K562 (cell line): ENCODE measurements at regions not wholly inside any gene's neighbourhood (a gene's known extent, or its start where the extent isn't known, plus 50 kb on each side); places are given as distances from the start of the nearest gene placed in this dataset.

Experiments
- ATAC-seq: fragments of 200-7000 bp; cut with Tn5 transposase; 3 replicates; pipeline ENCODE4 v1.9.1; 2020; ENCODE audit warnings: moderate library complexity
- BruUV-seq: library from RNA; stranded (reverse); fragments of 400-500 nt; replicated peaks from 2 replicates; lab custom pipeline; 2021; lab: Mats Ljungman, UMichigan
- CTCF ChIA-PET: fragments of 300-600 bp; formaldehyde crosslinking; extraction: SDS; loops from one replicate; lab custom pipeline; 2021; ENCODE audit warnings: low intra/inter-chr PET ratio; lab: Yijun Ruan, JAX
- POLR2A ChIA-PET: fragments of 300-600, 350-650 bp; sonication (Branson Sonifier 250); formaldehyde crosslinking; extraction: SDS; loops from one replicate; lab custom pipeline; 2021; ENCODE audit warnings: antibody characterized with exemption, inconsistent platforms; lab: Yijun Ruan, JAX
- DNase-seq, 4 experiments: peaks; one replicate each; pipeline versions ENCODE4 v3.0.0 to v3.0.0-alpha.2; 2011 to 2018; ENCODE audit warnings: low spot score in 3 of 4, mixed read lengths in 3 of 4; ENCODE audit errors: extremely low read depth in 1 of 4
- FAIRE-seq: peaks from 2 replicates; lab custom pipeline; 2011; peaks lifted over from hg19 to GRCh38; lab: Jason Lieb, UNC
- H2AFZ ChIP-seq: 2 replicates; pipeline ENCODE4 v1.6.0; 2011; ENCODE audit warnings: low read depth, low read length, control low read depth, inconsistent platforms
- H3K27ac ChIP-seq: fragments of 200-600 bp; 3 replicates; pipeline ENCODE4 v1.8.0; 2011; ENCODE audit warnings: low read depth, mild to moderate bottlenecking, control low read depth, inconsistent platforms, low read length, moderate library complexity, mixed read lengths; ENCODE audit errors: extremely low read depth
- H3K27me3 ChIP-seq, 2 experiments: fragments of 300-600 bp in 1 of 2; 2 replicates in 1 of 2; 3 replicates in 1 of 2; pipeline versions ENCODE4 v1.6.0 to v1.8.0; 2011; ENCODE audit warnings: inconsistent platforms in 2 of 2, low read length in 2 of 2, mild to moderate bottlenecking in 1 of 2, mixed read lengths in 1 of 2, moderate library complexity in 1 of 2; ENCODE audit not compliant: control insufficient read depth in 2 of 2, insufficient read depth in 2 of 2
- H3K36me3 ChIP-seq: fragments of 300-600 bp; 3 replicates; pipeline ENCODE4 v1.8.0; 2011; ENCODE audit warnings: mild to moderate bottlenecking, low read length, inconsistent platforms; ENCODE audit not compliant: control insufficient read depth, insufficient read depth
- H3K4me1 ChIP-seq, 2 experiments: fragments of 200-600 bp in 1 of 2; replicated peaks in 1 of 2; 2 replicates in 1 of 2; 3 replicates in 1 of 2; pipeline versions ENCODE4 v1.5.1 to v1.8.0; 2011; ENCODE audit warnings: inconsistent platforms in 2 of 2, low read length in 2 of 2, mild to moderate bottlenecking in 1 of 2, mixed read lengths in 1 of 2, moderate library complexity in 1 of 2; ENCODE audit not compliant: control insufficient read depth in 2 of 2, insufficient read depth in 2 of 2
- H3K4me2 ChIP-seq: 2 replicates; pipeline ENCODE4 v1.6.1; 2011; ENCODE audit warnings: low read length, control low read depth, inconsistent platforms, mixed read lengths; ENCODE audit not compliant: insufficient read depth
- H3K4me3 ChIP-seq: fragments of 200-600 bp; sonication (generic), shearing (Covaris generic); 2 replicates; pipeline ENCODE4 v1.5.1; 2016; ENCODE audit warnings: control low read depth, inconsistent platforms
- H3K79me2 ChIP-seq: fragments of 200-600 bp; 3 replicates; pipeline ENCODE4 v1.8.0; 2011; ENCODE audit warnings: low read length, inconsistent platforms; ENCODE audit not compliant: control insufficient read depth, insufficient read depth
- H3K9ac ChIP-seq, 2 experiments: 2 replicates each; pipeline versions ENCODE4 v1.6.0 to v1.6.1; 2011; ENCODE audit warnings: low read depth in 2 of 2, low read length in 2 of 2, control low read depth in 1 of 2, inconsistent platforms in 1 of 2, mild to moderate bottlenecking in 1 of 2, mixed read lengths in 1 of 2; ENCODE audit not compliant: insufficient read depth in 1 of 2
- H3K9me1 ChIP-seq: one replicate; pipeline ENCODE4 v1.6.0; 2011; ENCODE audit warnings: inconsistent platforms, mild to moderate bottlenecking, low read length, moderate library complexity; ENCODE audit not compliant: control insufficient read depth, insufficient read depth
- H3K9me3 ChIP-seq: replicated peaks from 2 replicates; pipeline ENCODE4 v1.5.1; 2011; ENCODE audit warnings: low read depth, low read length, inconsistent platforms; ENCODE audit not compliant: control insufficient read depth, insufficient read depth
- H4K20me1 ChIP-seq: replicated peaks from 2 replicates; pipeline ENCODE4 v1.6.1; 2011; ENCODE audit warnings: low read length, inconsistent platforms, mixed read lengths; ENCODE audit not compliant: control insufficient read depth, insufficient read depth
- ARID3A ChIP-seq: IDR thresholded peaks from 2 replicates; pipeline ENCODE4 v1.6.1; 2012; ENCODE audit warnings: low read depth, low read length, improper control_type of control experiment, borderline replicate concordance
- KAT7 ChIP-seq: sonication (generic); formaldehyde crosslinking; IDR thresholded peaks from 2 replicates; pipeline ENCODE4 v1.8.0; 2022; ENCODE audit warnings: missing genetic modification reagents, mild to moderate bottlenecking, borderline replicate concordance
- NR2F6 ChIP-seq: fragments of 450-650 bp; formaldehyde crosslinking; IDR thresholded peaks from 2 replicates; pipeline ENCODE4 v1.4.0; 2020; ENCODE audit warnings: mild to moderate bottlenecking
- PURB ChIP-seq: sonication (generic); formaldehyde crosslinking; IDR thresholded peaks from 2 replicates; pipeline ENCODE4 v1.9.0; 2021; ENCODE audit warnings: low read depth, mild to moderate bottlenecking, missing genetic modification reagents
- TEAD4 ChIP-seq, 2 experiments: sonication (generic) in 1 of 2; formaldehyde crosslinking in 1 of 2; IDR thresholded peaks; 2 replicates each; pipeline versions ENCODE4 v1.6.1 to v1.8.0; 2012 to 2022; ENCODE audit warnings: borderline replicate concordance in 1 of 2, inconsistent platforms in 1 of 2, low read length in 1 of 2, mild to moderate bottlenecking in 1 of 2, missing genetic modification reagents in 1 of 2
- ZNF551 ChIP-seq: fragments of 250-450 bp; sonication (Bioruptor Pico); IDR thresholded peaks from 2 replicates; pipeline ENCODE4 v1.5.0; 2021; ENCODE audit warnings: mild to moderate bottlenecking, moderate library complexity
- WGBS: fragments of 100-300 bp; shearing (Covaris generic); methylation state at CpG from one replicate; pipeline ENCODE4 v1.1.6; 2016; ENCODE audit warnings: low coverage, mixed read lengths; ENCODE audit not compliant: insufficient coverage; ENCODE audit errors: missing lambda C conversion rate; 5-methylcytosine and 5-hydroxymethylcytosine counted together
- in situ Hi-C: fragments of 300-500 bp; cut with MboI; formaldehyde crosslinking; loops from 4 replicates; pipeline ENCODE4 v1.15.0; 2018; ENCODE audit warnings: inconsistent platforms, mixed read lengths
- intact Hi-C: fragments of 100-400 bp; cut with micrococcal nuclease; formaldehyde crosslinking; loops from 2 replicates; pipeline ENCODE4 v1.14.2; 2022

GRCh38 chr18:73670524-73670923 lies 477.1 kb downstream of the FBXO15 start:
- H3K79me2 ChIP-seq, result no peaks in the 10 kb centered on the region
- intact Hi-C loops, result no loop called here
- H3K9me3 ChIP-seq, result no peaks in the 10 kb centered on the region
- no peaks in the 10 kb centered on the region for H3K27me3 ChIP-seq
- FAIRE-seq (no peak), ATAC-seq (no peak), DNase-seq (no peak)
- H3K36me3 ChIP-seq, result no peaks in the 10 kb centered on the region
- H3K4me1 ChIP-seq, result no peaks in the 10 kb centered on the region
- no peaks in the 10 kb centered on the region for H3K9me1 ChIP-seq
- 2% methylated on average over 5 of the region's 5 CpGs for WGBS
- no peak overlapping the region for H3K4me2 ChIP-seq
- H3K4me3 ChIP-seq, result no peak overlapping the region
- BruUV-seq, result no TSS peak
- ChIA-PET POLR2A (no interaction called here), CTCF (no interaction called here)
- H3K27ac ChIP-seq, result no peak overlapping the region
- no peak overlapping the region for H3K9ac ChIP-seq
- no peak overlapping the region for H2AFZ ChIP-seq
- in situ Hi-C loops, result no loop called here
- H4K20me1 ChIP-seq, result no peaks in the 10 kb centered on the region
- TF ChIP-seq KAT7, result no peak
- TF ChIP-seq TEAD4 (IDR thresholded peaks at IDR 0.05; ENCODE audit: low read length), result no peak
- no peak for TF ChIP-seq TEAD4 (CRISPR knock-in tag; IDR thresholded peaks at IDR 0.05; ENCODE audit: borderline replicate concordance)
- no peak for TF ChIP-seq PURB (CRISPR knock-in tag)
- no peak for TF ChIP-seq ARID3A
- no peak for TF ChIP-seq ZNF551 (CRISPR knock-in tag)
- TF ChIP-seq NR2F6 (CRISPR knock-in tag), result no peak
